Body of pancreas (tissue), 4 donors: ENCODE measurements at regions not wholly inside any gene's neighbourhood (a gene's known extent, or its start where the extent isn't known, plus 50 kb on each side); places are given as distances from the start of the nearest gene placed in this dataset.

Experiments used
- CTCF ChIP-seq, 7 experiments: fragments of 450-650 bp in 4 of 7; fragments of 200-600 bp in 3 of 7; sonication (generic) in 3 of 7; IDR thresholded peaks; one replicate each; pipeline ENCODE4 v1.5.1; 2016 to 2019; ENCODE audit warnings: antibody characterized with exemption in 7 of 7
- POLR2A ChIP-seq, 3 donors: fragments of 450-650 bp; IDR thresholded peaks; one replicate each; pipeline ENCODE4 v1.6.1; 2016; ENCODE audit warnings: antibody characterized with exemption in 3 of 3, mild to moderate bottlenecking in 2 of 3

DNA sequence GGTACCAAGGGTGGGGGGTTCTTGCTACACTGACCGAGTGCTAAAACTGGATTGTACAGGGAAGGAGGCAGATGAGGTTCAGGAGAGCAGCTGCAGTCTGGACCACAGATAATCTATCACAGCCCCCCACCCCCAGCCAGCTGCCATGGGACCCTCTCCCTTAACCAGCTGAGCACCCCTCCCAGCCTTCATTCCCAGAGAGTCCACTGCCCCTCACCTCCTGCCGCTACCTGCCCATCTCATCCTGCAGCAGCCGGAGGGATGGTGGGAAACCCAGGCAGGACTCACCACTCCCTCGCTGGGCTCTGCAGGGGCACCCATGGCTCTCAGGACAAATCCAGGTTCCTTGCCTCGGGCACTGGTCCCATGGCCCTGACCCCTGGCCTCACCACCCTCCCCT is 66.7 kb downstream of the MRPL36 start:
- TF ChIP-seq CTCF (IDR thresholded peaks at IDR 0.05) (no peak), POLR2A (IDR thresholded peaks at IDR 0.05) (no peak)
